Natural killer cell treated with Interleukin-12 subunit alpha and Interleukin-12 subunit beta and Interleukin-15 and Interleukin-18, amount 100 ng/mL, for 72 hours (primary cell): ENCODE measurements at regions not wholly inside any gene's neighbourhood (a gene's known extent, or its start where the extent isn't known, plus 50 kb on each side); places are given as distances from the start of the nearest gene placed in this dataset.

Experiments
- ATAC-seq, 2 donors: fragments of 150-1000 bp; cut with Tn5 transposase in 1 of 2; sonication (Bioruptor Pico), chemical (Tn5 transposase) in 1 of 2; 2 replicates each; pipeline ENCODE4 v1.10.0; 2021
- DNase-seq: peaks from one replicate; pipeline ENCODE4 v3.0.0; 2022; ENCODE audit warnings: low spot score
- H3K27ac Mint-ChIP-seq, 2 donors: 1 replicate in 1 of 2; 2 replicates in 1 of 2; pipeline ENCODE4 v1.8.0; 2022; ENCODE audit warnings: mixed read lengths in 2 of 2, mild to moderate bottlenecking in 1 of 2, moderate library complexity in 1 of 2
- H3K27me3 Mint-ChIP-seq, 2 donors: 1 replicate in 1 of 2; 2 replicates in 1 of 2; pipeline ENCODE4 v1.8.0; 2022; ENCODE audit warnings: mixed read lengths in 2 of 2
- H3K36me3 Mint-ChIP-seq: one replicate; pipeline ENCODE4 v1.8.0; 2022; ENCODE audit warnings: mixed read lengths
- H3K4me1 Mint-ChIP-seq, 2 donors: 1 replicate in 1 of 2; 2 replicates in 1 of 2; pipeline ENCODE4 v1.8.0; 2022; ENCODE audit warnings: low read depth in 2 of 2, mixed read lengths in 2 of 2, mild to moderate bottlenecking in 1 of 2
- H3K4me3 Mint-ChIP-seq: one replicate; pipeline ENCODE4 v1.8.0; 2022; ENCODE audit warnings: mixed read lengths
- H3K9me3 Mint-ChIP-seq: 2 replicates; pipeline ENCODE4 v1.8.0; 2022; ENCODE audit warnings: mixed read lengths

GRCh38 chr16:13569986-13570385 lies 350.0 kb upstream of the ERCC4 start:
- Mint-ChIP-seq H3K4me1 (no peaks in the 10 kb centered on the region), H3K4me3 (no peak overlapping the region), H3K36me3 (no peaks in the 10 kb centered on the region), H3K27me3 (peaks cover 0 to 6% of the 10 kb centered on the region in 2 donors), H3K27ac (no peak overlapping the region), H3K9me3 (peaks cover 7% of the 10 kb centered on the region)
- ATAC-seq (no peak), DNase-seq (no peak)

- ATAC-seq (no peak), DNase-seq (no peak)
- Mint-ChIP-seq H3K36me3 (no peaks in the 10 kb centered on the region), H3K4me1 (no peaks in the 10 kb centered on the region), H3K27me3 (peaks cover 0 to 7% of the 10 kb centered on the region in 2 donors), H3K4me3 (no peak overlapping the region), H3K27ac (no peak overlapping the region), H3K9me3 (peaks cover 7% of the 10 kb centered on the region)
These were observed 348.9 kb upstream of the ERCC4 start for GRCh38 chr16:13571036-13571435.

GRCh38 chr16:13573903-13574302 lies 346.1 kb upstream of the ERCC4 start:
- H3K27me3 Mint-ChIP-seq, result peaks cover 0 to 7% of the 10 kb centered on the region in 2 donors
- no peak for DNase-seq
- H3K4me1 Mint-ChIP-seq, result no peaks in the 10 kb centered on the region
- H3K4me3 Mint-ChIP-seq, result no peak overlapping the region
- no peaks in the 10 kb centered on the region for H3K36me3 Mint-ChIP-seq
- ATAC-seq, result no peak
- peaks cover 7% of the 10 kb centered on the region for H3K9me3 Mint-ChIP-seq
- H3K27ac Mint-ChIP-seq, result no peak overlapping the region

- no peaks in the 10 kb centered on the region for H3K4me1 Mint-ChIP-seq
- no peaks in the 10 kb centered on the region for H3K27me3 Mint-ChIP-seq
- no peak for DNase-seq
- no peak overlapping the region for H3K27ac Mint-ChIP-seq
- H3K4me3 Mint-ChIP-seq, result no peak overlapping the region
- H3K36me3 Mint-ChIP-seq, result no peaks in the 10 kb centered on the region
- peaks cover 3% of the 10 kb centered on the region for H3K9me3 Mint-ChIP-seq
- no peak for ATAC-seq
These were observed 333.9 kb upstream of the ERCC4 start for GRCh38 chr16:13586051-13586450.

GRCh38 chr16:13587181-13587580 lies 332.8 kb upstream of the ERCC4 start:
- no peak overlapping the region for H3K27ac Mint-ChIP-seq
- H3K36me3 Mint-ChIP-seq, result no peaks in the 10 kb centered on the region
- H3K4me3 Mint-ChIP-seq, result no peak overlapping the region
- no peak for ATAC-seq
- H3K4me1 Mint-ChIP-seq, result no peaks in the 10 kb centered on the region
- peaks cover 3% of the 10 kb centered on the region for H3K9me3 Mint-ChIP-seq
- no peaks in the 10 kb centered on the region for H3K27me3 Mint-ChIP-seq
- no peak for DNase-seq

GRCh38 chr16:13594823-13595222 lies 325.1 kb upstream of the ERCC4 start:
- H3K27ac Mint-ChIP-seq, result no peak overlapping the region
- H3K4me3 Mint-ChIP-seq, result no peak overlapping the region
- ATAC-seq (no peak), DNase-seq (no peak)
- peaks cover 15% of the 10 kb centered on the region for H3K9me3 Mint-ChIP-seq
- H3K27me3 Mint-ChIP-seq, result no peaks in the 10 kb centered on the region
- H3K4me1 Mint-ChIP-seq, result no peaks in the 10 kb centered on the region
- H3K36me3 Mint-ChIP-seq, result no peaks in the 10 kb centered on the region

GRCh38 chr16:13606804-13607203 lies 313.1 kb upstream of the ERCC4 start:
- H3K4me1 Mint-ChIP-seq, result no peaks in the 10 kb centered on the region
- H3K9me3 Mint-ChIP-seq, result no peaks in the 10 kb centered on the region
- ATAC-seq (no peak), DNase-seq (no peak)
- no peak overlapping the region for H3K4me3 Mint-ChIP-seq
- no peaks in the 10 kb centered on the region for H3K27me3 Mint-ChIP-seq
- no peak overlapping the region for H3K27ac Mint-ChIP-seq
- no peaks in the 10 kb centered on the region for H3K36me3 Mint-ChIP-seq

GRCh38 chr16:13607289-13607688 lies 312.7 kb upstream of the ERCC4 start:
- no peaks in the 10 kb centered on the region for H3K36me3 Mint-ChIP-seq
- H3K4me3 Mint-ChIP-seq, result no peak overlapping the region
- DNase-seq, result no peak
- no peaks in the 10 kb centered on the region for H3K9me3 Mint-ChIP-seq
- no peak for ATAC-seq
- no peaks in the 10 kb centered on the region for H3K4me1 Mint-ChIP-seq
- H3K27ac Mint-ChIP-seq, result no peak overlapping the region
- H3K27me3 Mint-ChIP-seq, result no peaks in the 10 kb centered on the region

- Mint-ChIP-seq H3K9me3 (peaks cover 1% of the 10 kb centered on the region), H3K36me3 (no peaks in the 10 kb centered on the region), H3K4me3 (no peak overlapping the region), H3K4me1 (no peaks in the 10 kb centered on the region), H3K27ac (no peak overlapping the region), H3K27me3 (no peaks in the 10 kb centered on the region)
- DNase-seq (no peak), ATAC-seq (no peak)
These were observed 308.4 kb upstream of the ERCC4 start for GRCh38 chr16:13611596-13611995.

- no peaks in the 10 kb centered on the region for H3K36me3 Mint-ChIP-seq
- no peak overlapping the region for H3K27ac Mint-ChIP-seq
- peaks cover 4% of the 10 kb centered on the region for H3K9me3 Mint-ChIP-seq
These were observed 307.3 kb upstream of the ERCC4 start for GRCh38 chr16:13612623-13613022.

GRCh38 chr16:13613165-13613564 lies 306.8 kb upstream of the ERCC4 start:
- no peaks in the 10 kb centered on the region for H3K36me3 Mint-ChIP-seq
- no peak for ATAC-seq
- DNase-seq, result no peak
- H3K27ac Mint-ChIP-seq, result no peak overlapping the region
- peaks cover 4% of the 10 kb centered on the region for H3K9me3 Mint-ChIP-seq
- no peaks in the 10 kb centered on the region for H3K27me3 Mint-ChIP-seq
- H3K4me1 Mint-ChIP-seq, result no peaks in the 10 kb centered on the region
- no peak overlapping the region for H3K4me3 Mint-ChIP-seq

More at GRCh38 chr16:13612623-13613022, 307.3 kb upstream of the ERCC4 start:
- ATAC-seq (no peak), DNase-seq (no peak)
- Mint-ChIP-seq H3K27me3 (no peaks in the 10 kb centered on the region), H3K4me3 (no peak overlapping the region), H3K4me1 (no peaks in the 10 kb centered on the region)

GRCh38 chr16:13621639-13622038 lies 298.3 kb upstream of the ERCC4 start:
- Mint-ChIP-seq H3K4me3 (no peak overlapping the region), H3K4me1 (no peaks in the 10 kb centered on the region), H3K9me3 (peaks cover 2% of the 10 kb centered on the region), H3K36me3 (no peaks in the 10 kb centered on the region), H3K27ac (no peak overlapping the region), H3K27me3 (no peaks in the 10 kb centered on the region)
- DNase-seq (no peak), ATAC-seq (no peak)

GRCh38 chr16:13628156-13628555 lies 291.8 kb upstream of the ERCC4 start:
- Mint-ChIP-seq H3K4me1 (no peaks in the 10 kb centered on the region), H3K27me3 (no peaks in the 10 kb centered on the region), H3K27ac (no peak overlapping the region), H3K36me3 (no peaks in the 10 kb centered on the region), H3K9me3 (no peaks in the 10 kb centered on the region), H3K4me3 (no peak overlapping the region)
- DNase-seq (no peak), ATAC-seq (no peak)

- Mint-ChIP-seq H3K9me3 (no peaks in the 10 kb centered on the region), H3K36me3 (no peaks in the 10 kb centered on the region), H3K27ac (no peak overlapping the region), H3K27me3 (no peaks in the 10 kb centered on the region), H3K4me3 (no peak overlapping the region), H3K4me1 (no peaks in the 10 kb centered on the region)
- no peak for DNase-seq
- ATAC-seq, result peak in 1 of 2 donors; percentile 15
These were observed 290.2 kb upstream of the ERCC4 start for GRCh38 chr16:13629704-13630103.

GRCh38 chr16:13630374-13630773 lies 289.6 kb upstream of the ERCC4 start:
- Mint-ChIP-seq H3K4me1 (no peaks in the 10 kb centered on the region), H3K36me3 (no peaks in the 10 kb centered on the region), H3K4me3 (no peak overlapping the region), H3K27me3 (no peaks in the 10 kb centered on the region), H3K9me3 (peaks cover 4% of the 10 kb centered on the region), H3K27ac (no peak overlapping the region)
- DNase-seq (no peak), ATAC-seq (no peak)
